Hematopoietic multipotent progenitor cell treated with erythropoietin and hydrocortisone succinate and interleukin-3 and kit ligand, for 4 days (in vitro differentiated cells): ENCODE measurements at regions not wholly inside any gene's neighbourhood (a gene's known extent, or its start where the extent isn't known, plus 50 kb on each side); places are given as distances from the start of the nearest gene placed in this dataset.

Experiments
- DNase-seq: peaks from one replicate; pipeline ENCODE4 v3.0.0-alpha.2; 2015

- DNase-seq, result no peak
These were observed 70.9 kb upstream of the MGMT start for GRCh38 chr10:129396021-129396722.

GRCh38 chr10:129397198-129397974, 69.7 kb upstream of the MGMT start:
- DNase-seq, result no peak

- DNase-seq, result no peak
These were observed 68.3 kb upstream of the MGMT start for GRCh38 chr10:129398711-129399141.

- DNase-seq, result no peak
These were observed 66.6 kb upstream of the MGMT start for GRCh38 chr10:129400426-129400825.

GRCh38 chr10:129402459-129402858, 64.6 kb upstream of the MGMT start:
- DNase-seq, result no peak

GRCh38 chr10:129404091-129404490, 63.0 kb upstream of the MGMT start:
- no peak for DNase-seq

- no peak for DNase-seq
These were observed 61.7 kb upstream of the MGMT start for GRCh38 chr10:129405389-129405788.

GRCh38 chr10:129410688-129411392, 56.2 kb upstream of the MGMT start:
- DNase-seq, result no peak

- DNase-seq, result no peak
These were observed 55.7 kb upstream of the MGMT start for GRCh38 chr10:129411393-129411705.

- no peak for DNase-seq
These were observed 55.3 kb upstream of the MGMT start for GRCh38 chr10:129411772-129412171.

GRCh38 chr10:129413024-129413423, 54.0 kb upstream of the MGMT start:
- no peak for DNase-seq

GRCh38 chr10:129415215-129416140, 51.6 kb upstream of the MGMT start:
- no peak for DNase-seq

- DNase-seq, result no peak
These were observed 50.9 kb upstream of the MGMT start for GRCh38 chr10:129416155-129416554.

GRCh38 chr10:129416956-129417765, 49.9 kb upstream of the MGMT start:
- DNase-seq, result no peak
